ENCODE measurements at regions not wholly inside any gene's neighbourhood (a gene's known extent, or its start where the extent isn't known, plus 50 kb on each side); places are given as distances from the start of the nearest gene placed in this dataset.
"Not testable (repeated sequence)": the region's sequence is repeated elsewhere in the genome, so short reads cannot be mapped to it uniquely, and the experiment has no call there.

- Histone ChIP-seq H3K27ac (no peak overlapping the region), H3K36me3 (no peaks in the 10 kb centered on the region), H3K9me3 (no peaks in the 10 kb centered on the region), H3K4me3 (no peak overlapping the region), H3K4me1 (no peaks in the 10 kb centered on the region), H3K27me3 (no peaks in the 10 kb centered on the region)
- TF ChIP-seq EP300 (IDR thresholded peaks at IDR 0.05) (no peak), POLR2AphosphoS5 (IDR thresholded peaks at IDR 0.05) (no peak), POLR2A (IDR thresholded peaks at IDR 0.05) (no peak)
- TF ChIP-seq, protein P1, sequence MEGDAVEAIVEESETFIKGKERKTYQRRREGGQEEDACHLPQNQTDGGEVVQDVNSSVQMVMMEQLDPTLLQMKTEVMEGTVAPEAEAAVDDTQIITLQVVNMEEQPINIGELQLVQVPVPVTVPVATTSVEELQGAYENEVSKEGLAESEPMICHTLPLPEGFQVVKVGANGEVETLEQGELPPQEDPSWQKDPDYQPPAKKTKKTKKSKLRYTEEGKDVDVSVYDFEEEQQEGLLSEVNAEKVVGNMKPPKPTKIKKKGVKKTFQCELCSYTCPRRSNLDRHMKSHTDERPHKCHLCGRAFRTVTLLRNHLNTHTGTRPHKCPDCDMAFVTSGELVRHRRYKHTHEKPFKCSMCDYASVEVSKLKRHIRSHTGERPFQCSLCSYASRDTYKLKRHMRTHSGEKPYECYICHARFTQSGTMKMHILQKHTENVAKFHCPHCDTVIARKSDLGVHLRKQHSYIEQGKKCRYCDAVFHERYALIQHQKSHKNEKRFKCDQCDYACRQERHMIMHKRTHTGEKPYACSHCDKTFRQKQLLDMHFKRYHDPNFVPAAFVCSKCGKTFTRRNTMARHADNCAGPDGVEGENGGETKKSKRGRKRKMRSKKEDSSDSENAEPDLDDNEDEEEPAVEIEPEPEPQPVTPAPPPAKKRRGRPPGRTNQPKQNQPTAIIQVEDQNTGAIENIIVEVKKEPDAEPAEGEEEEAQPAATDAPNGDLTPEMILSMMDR (IDR thresholded peaks at IDR 0.05), result no peak
- WGBS, 2 donors, result 27 to 43% methylated on average over 5 of the region's 5 CpGs
- intact Hi-C loops (cut with DNase I), result no loop called here
- no peak for DNase-seq
These were observed 248.8 kb downstream of the SHOX2 start for GRCh38 chr3:157857440-157857839.

GRCh38 chr3:157856078-157856939, 249.9 kb downstream of the SHOX2 start:
- WGBS, 2 donors, result 30 to 63% methylated on average over 6 of the region's 6 CpGs
- H3K4me1 ChIP-seq, result no peaks in the 10 kb centered on the region
- no peaks in the 10 kb centered on the region for H3K27me3 ChIP-seq
- H3K9me3 ChIP-seq, result no peaks in the 10 kb centered on the region
- intact Hi-C loops (cut with DNase I), result no loop called here
- no peak overlapping the region for H3K4me3 ChIP-seq
- H3K27ac ChIP-seq, result no peak overlapping the region
- TF ChIP-seq, protein P1 (IDR thresholded peaks at IDR 0.05), result no peak
- no peaks in the 10 kb centered on the region for H3K36me3 ChIP-seq
- no peak for DNase-seq

GRCh38 chr3:157845839-157846238, 260.4 kb downstream of the SHOX2 start:
- H3K27me3 ChIP-seq; H3K4me1 ChIP-seq; H3K36me3 ChIP-seq; H3K27ac ChIP-seq; intact Hi-C loops (cut with DNase I); DNase-seq; H3K4me3 ChIP-seq; H3K9me3 ChIP-seq: not testable (repeated sequence)
- WGBS, 2 donors, result 87 to 90% methylated on average over 7 of the region's 7 CpGs

DNA sequence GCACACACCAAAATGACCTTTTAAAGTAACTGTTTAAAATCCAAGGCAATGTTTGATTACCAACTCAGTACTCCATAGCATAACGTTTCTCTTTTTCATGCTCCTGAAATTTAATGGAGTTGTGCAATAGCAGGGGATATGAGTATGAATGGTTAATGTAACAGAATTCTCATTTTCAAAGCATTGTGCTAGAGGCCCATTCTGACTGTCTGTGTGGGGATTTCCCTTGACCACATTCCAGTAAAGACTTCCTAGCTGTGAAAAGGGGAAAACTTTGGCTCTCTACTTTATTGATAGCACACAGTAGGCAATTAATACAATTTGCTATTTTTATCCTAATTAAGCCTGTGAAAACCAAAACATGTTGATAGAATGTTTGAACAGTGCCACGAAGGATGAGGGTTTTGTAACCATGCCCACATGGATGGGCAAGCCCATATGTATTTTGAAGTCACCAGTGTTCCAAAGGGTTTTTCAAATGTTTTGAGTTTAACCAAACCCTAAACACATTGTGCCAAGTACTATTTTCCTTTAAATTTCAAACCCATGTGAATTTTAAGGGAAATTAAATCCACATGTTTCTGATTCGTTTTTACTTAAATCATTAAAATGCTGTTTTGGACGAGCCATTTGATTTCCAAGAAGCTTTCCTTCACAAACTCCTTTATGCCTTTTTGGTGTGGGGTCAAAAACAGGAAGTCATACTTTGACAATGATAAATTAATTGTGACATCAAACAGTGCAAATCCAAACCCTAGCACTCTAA, 261.2 kb downstream of the SHOX2 start:
- Histone ChIP-seq H3K4me1 (no peaks in the 10 kb centered on the region), H3K36me3 (no peaks in the 10 kb centered on the region), H3K27me3 (no peaks in the 10 kb centered on the region), H3K27ac (no peak overlapping the region), H3K4me3 (no peak overlapping the region), H3K9me3 (no peaks in the 10 kb centered on the region)
- intact Hi-C loops (cut with DNase I), result no loop called here
- WGBS, 2 donors, result 62% methylated on average over 4 of the region's 4 CpGs
- TF ChIP-seq POLR2AphosphoS5 (IDR thresholded peaks at IDR 0.05), result no peak
- TF ChIP-seq, protein P1 (IDR thresholded peaks at IDR 0.05), result no peak
- DNase-seq, result no peak

GRCh38 chr3:157844216-157844615, 262.0 kb downstream of the SHOX2 start:
- Histone ChIP-seq H3K4me3 (no peak overlapping the region), H3K27me3 (no peaks in the 10 kb centered on the region), H3K9me3 (no peaks in the 10 kb centered on the region), H3K4me1 (no peaks in the 10 kb centered on the region), H3K36me3 (no peaks in the 10 kb centered on the region), H3K27ac (no peak overlapping the region)
- intact Hi-C loops (cut with DNase I), result no loop called here
- DNase-seq, result no peak
- WGBS, 2 donors, result 86 to 89% methylated on average over 3 of the region's 3 CpGs
- TF ChIP-seq, protein P1 (IDR thresholded peaks at IDR 0.05), result no peak
- TF ChIP-seq EP300 (IDR thresholded peaks at IDR 0.05) (no peak), POLR2AphosphoS5 (IDR thresholded peaks at IDR 0.05) (no peak)

Measured in sigmoid colon (tissue), 6 donors.